HG02970 (cell line): ENCODE measurements at regions not wholly inside any gene's neighbourhood (a gene's known extent, or its start where the extent isn't known, plus 50 kb on each side); places are given as distances from the start of the nearest gene placed in this dataset.

Experiments used
- ATAC-seq: cut with Tn5 transposase; IDR thresholded peaks from one replicate; pipeline ENCODE4 v1.9.1; 2021; ENCODE audit warnings: mild to moderate bottlenecking, moderate library complexity, moderate number of reproducible peaks; ENCODE audit not compliant: unreplicated experiment, low FRiP score

DNA sequence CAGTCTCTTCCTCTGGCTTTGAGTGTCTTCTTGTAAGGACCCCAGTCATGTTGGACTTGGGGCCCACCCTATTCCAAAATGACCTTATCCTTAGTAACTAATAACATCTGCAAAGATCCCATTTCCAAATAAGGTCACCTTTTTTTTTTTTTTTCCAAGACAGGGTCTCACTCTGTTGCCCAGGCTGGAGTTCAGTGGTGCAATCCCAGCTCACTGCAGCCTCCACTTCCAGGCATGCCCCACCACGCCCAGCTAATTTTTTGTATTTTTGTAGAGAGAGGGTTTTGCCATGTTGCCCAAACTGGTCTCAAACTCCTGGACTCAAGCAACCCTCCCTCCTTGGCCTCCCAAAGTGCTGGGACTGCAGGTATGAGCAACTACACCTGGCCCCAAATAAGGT, 118.8 kb upstream of the GSE1 start:
- no peak for ATAC-seq

DNA sequence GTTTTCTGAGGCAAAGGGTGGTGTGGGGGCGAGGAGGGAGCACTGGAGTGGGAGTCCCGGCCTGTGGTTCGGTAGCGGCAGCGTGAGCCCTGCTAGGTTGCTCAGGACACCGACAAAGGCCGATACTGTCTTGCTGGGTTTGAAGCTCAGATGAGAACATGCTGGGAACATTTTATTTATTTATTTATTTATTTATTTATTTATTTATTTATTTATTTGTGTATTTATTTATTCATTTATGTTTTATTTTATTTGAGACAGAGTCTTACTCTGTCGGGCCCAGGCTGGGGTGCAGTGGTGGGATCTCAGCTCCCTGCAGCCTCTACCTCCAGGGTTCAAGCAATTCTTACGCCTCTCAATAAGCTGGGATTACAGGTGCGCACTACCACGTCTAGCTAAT, 117.9 kb upstream of the GSE1 start:
- no peak for ATAC-seq

DNA sequence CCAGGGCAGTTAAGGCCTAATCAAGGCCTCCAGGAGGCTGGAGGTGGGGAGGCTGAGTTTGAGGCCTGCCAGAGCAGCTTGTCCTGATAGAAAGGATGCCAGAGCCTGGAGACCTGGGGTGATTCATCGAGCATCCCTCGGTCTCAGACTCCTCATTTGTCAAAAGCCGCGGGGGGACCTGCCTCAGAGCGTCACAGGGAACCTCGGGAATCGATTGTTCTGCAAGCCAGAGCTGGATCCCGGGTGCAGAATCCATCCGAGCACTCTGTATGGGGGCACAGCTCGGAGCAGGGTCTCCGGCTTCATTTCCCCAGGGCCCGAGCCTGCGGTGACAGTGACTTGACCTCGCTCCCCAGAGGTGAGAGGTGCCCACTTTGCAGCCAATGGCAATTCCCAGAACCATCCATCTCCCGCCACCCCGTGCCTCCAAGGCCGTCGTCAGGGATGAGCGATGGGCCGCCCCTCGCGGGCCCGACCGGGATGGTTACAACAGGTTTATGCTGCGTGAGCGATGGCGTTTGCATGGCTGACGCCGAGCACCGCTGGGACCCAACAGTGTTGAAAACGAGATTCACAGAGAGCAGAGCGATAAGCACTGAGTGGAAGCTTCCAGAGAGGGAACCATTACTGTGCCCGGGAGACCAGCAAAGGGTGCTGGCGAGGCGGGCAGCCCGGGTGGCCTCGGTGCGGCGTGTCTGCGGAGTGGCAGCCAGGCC, 117.1 kb upstream of the GSE1 start:
- no peak for ATAC-seq

DNA sequence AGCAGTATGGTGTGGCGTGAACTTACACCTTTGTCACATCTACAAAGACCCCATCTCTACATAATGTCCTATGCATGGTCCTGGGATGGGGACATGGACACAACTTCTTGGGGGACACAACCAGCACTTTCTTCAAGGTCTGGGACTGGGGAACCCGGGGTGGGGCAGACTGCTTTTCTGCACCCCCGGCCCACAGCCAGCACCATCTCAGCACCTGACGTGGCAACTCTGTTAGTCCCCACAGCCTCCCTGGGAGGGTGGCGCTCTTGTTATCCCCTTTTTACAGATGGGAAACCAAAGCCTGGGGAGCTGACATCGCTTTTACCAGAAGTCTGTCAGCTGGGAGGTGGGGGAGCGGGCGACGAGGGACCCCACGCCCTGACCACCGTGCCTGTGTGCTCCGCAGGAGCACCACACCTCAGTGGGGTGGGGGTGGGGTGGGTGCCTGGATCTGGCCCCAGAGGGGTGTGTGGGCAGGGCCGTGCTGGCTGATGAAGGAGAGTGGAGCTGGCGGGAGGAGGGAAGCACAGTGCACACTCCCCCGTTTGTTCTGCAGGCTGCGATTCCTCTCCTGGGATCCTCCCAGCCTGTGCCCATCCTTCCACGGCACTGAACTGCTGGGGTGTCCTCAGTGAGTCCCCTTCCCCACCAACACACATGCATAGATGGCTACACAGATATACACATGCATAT, 115.4 kb upstream of the GSE1 start:
- no peak for ATAC-seq

DNA sequence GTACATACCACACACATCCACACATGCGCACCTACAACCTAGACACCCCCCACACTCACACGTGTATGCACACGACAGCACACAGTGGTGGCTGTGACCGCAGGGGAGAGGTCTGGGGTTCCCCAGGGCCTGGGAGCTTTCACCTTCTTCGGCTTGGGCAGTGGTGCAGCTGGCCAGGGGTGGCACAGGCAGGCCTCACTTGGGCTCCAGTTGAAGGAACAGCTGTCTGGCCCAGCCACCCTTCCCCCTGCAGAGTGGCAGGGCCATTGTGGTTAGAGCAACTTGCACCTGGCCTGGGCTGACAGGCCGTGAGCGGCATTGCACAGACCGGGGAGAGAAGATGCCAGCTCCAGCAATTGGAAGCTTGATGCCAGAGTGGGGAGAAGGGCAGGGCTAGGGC, 114.5 kb upstream of the GSE1 start:
- no peak for ATAC-seq

DNA sequence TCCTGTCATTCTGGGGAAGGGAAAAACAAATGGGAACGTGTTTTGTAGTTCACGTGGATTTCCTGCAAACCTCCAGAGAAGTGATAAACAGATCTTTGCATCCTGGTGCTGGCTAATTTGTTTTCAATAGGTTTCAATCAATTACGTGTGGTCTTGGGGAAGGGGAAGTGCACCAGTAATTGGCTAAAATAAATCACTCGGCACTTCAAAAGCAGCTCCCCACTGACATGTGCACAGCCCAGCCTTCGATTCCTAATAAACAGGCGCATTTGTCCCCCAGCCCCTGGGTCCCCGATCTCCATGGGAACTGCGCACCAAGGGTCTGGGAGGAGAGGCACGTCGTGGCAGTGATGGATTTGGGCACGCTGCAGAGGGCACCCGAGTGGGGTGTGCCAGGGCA, 112.9 kb upstream of the GSE1 start:
- no peak for ATAC-seq

DNA sequence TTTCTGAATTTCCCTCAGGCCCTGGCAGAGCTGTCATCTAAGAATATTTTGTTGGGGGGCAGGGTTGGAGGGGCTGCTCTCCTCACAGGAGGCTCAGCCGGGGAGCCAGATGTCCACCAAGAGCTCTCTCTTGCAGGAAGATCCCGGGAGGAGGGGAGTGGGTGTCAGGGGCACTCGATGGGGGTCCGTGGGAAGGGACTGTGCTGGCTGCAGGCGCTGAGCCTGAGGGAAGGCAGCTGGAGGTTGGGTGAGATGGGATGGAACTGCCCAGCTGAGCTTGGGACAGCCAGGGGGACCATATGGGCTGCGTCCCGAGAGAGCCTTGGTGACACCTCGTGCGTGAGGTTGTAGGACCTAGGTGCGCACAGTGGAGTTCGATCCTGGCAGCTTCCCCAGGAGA, 111.2 kb upstream of the GSE1 start:
- ATAC-seq = no peak

DNA sequence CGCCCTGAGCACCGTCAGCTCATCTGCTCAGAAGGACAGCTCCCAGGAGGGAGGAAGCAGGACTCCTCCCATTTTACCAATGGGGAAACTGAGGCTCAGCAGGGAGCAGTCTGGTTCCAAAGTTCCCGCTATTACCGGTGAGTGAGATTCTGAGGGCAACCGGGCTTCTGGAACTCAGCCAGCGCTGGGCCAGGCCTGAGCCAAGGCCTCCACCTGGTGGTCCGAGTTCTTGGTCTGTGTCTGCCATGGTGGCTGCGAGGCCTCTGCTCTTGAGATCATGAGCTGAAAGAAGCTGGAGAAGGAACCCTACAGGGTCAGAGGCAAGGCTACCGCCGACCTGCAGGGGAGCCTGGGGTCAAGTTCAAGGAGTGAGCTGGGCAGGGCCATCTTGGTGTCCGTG, 110.8 kb upstream of the GSE1 start:
- no peak for ATAC-seq

DNA sequence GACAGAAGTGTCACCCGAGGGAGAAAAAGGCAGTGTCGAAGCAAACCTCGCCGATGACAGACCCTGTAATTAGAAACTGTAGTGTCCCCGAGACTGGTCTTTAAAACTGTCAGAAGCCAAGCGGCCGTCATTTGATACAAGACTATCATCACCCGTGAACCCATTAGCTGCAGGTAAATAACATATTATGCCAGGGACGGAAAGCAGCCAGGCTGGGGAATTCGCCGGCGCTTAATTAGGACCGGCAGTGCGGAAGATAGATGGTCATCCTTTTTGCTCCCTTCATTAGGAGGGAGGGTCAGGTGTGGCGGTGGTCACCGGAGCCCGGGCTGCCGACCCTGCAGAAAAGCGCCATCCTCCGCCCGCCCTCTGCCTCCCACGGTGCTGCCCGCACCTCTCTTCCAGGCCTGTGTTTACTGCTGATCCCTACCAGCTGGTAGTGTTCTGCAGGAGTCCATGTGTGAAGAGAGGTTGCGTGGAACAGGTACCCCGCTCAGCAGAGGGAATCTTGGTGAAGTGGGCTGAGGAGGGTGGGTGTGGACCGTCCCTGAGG, 109.4 kb upstream of the GSE1 start:
- ATAC-seq = no peak

DNA sequence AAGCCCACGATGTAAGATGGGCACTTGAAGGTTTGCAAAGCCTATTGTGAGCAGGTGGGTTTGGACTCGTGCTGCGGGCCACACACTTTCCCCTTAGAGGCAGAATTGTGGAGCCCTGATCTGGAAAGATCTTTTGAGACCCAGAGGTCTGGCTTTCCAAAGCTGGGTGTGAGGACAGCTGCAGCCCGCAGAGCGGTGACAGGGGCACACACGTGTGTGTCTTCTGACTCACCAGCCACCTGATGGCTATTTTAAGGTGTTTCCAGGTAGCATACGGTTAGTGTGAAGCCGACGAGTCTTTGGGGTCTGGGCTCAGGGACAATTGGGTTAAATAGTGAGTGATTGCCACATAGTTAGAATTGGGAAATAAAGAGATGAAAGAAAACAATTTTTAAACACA, 108.9 kb upstream of the GSE1 start:
- no peak for ATAC-seq

DNA sequence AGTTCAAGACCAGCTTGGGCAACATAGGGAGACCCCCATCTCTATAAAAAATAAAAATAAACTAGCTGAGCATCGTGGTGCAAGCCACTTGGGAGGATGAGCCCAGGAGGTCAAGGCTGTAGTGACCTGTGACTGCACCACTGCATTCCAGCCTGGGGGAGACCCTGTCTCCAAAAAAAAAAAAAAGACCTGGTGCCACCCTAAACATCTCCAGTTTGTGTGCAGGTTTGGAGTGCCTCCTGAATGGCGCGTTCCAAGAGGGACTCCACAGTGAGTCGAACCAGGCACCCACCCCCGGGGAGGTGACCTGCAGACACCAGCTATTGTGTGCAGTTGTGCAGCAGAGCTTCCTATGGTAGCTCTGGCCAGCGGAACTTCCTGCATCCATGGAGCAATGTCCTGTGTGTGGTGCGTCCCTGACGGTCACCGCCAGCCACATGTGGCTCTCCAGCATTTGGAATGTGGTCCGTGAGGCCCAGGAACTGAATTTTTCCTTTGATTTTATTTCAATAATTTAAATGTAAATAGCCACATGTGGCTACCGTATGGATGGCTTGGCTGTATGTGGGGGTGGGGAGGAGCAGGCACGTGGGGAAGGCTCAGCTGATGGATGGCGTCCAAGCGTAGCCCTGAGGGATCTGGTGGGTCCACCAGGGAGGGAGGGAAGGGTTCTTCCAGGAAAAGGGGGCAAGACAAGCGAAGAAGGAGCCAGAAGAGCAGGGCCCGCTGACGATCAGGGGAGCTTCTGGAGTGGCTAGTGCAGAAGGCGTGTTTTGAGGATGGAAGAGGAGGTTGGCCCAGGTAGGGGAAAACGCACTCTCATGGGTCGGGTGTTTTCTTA, 107.1 kb upstream of the GSE1 start:
- ATAC-seq = no peak

DNA sequence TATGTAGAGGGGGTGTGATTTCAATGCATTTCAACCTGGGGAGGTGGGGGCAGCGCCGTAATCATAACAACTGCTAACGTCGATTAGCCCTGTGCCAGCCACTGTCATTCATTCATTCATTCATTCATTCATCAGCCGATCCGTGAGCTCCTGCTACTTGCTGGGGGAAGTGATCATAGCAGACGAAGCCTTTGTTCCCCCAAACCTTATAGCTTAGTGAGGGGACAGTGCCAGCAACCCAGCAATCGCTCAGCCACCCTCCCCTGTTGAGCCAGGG, 106.5 kb upstream of the GSE1 start:
- ATAC-seq = no peak

DNA sequence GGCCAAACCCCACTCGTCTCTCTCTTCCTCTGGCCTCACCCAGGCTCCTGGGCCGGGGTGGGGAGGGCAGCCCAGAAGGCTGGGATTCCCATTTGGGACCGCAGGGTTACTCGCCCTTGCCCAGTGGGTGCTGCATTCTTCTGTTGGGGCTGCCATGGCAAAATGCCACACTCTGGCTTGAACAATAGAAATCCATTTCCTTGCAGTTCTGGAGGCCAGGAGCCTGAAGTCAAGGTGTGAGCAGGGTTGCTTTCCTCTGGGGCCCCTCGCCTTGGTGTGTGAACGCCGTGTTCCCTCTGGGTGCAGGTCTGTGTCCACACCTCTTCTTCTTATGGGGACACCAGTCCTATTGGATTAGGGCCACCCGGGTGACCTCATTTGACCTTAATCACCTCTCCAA, 105.8 kb upstream of the GSE1 start:
- no peak for ATAC-seq

DNA sequence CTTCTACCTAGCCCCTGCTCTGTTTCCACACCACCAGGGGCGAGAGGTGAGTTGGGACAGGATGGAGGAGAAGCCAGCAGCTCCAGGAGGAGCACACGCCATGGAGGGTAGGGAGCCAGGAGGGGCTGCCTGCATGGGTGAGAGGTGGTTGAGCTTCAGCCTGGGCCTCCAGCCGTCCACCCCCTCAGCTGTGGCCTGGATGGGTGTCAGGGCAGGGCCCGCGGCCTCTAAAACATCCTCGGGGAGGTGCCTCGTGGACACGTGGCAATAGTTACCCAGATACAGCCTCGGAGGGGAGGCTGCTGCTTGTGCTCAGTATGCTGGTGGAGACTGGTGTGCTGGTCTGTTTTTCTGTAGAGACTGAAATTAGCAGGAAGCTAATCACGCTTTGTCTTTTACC, 104.7 kb upstream of the GSE1 start:
- no peak for ATAC-seq

DNA sequence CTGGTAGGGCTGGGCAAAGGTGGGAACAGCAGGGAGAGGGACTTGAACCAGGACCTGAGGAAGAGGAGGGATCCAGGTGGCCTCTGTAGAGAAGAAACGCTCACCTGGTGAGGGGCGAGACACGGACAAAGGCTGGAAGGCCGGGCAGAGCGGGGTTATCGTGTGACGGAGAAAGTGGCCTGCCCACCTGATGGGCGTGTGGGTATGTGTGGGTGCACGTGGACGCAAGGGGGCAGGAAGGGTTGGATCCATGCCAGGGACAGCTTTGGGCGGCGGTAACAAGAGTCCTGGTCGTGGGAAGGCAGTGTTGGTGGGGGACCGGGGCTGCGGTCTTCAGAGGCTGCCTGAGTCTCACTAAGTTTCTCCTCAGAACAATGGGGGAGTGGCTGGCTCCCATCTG, 104.1 kb upstream of the GSE1 start:
- ATAC-seq = no peak

DNA sequence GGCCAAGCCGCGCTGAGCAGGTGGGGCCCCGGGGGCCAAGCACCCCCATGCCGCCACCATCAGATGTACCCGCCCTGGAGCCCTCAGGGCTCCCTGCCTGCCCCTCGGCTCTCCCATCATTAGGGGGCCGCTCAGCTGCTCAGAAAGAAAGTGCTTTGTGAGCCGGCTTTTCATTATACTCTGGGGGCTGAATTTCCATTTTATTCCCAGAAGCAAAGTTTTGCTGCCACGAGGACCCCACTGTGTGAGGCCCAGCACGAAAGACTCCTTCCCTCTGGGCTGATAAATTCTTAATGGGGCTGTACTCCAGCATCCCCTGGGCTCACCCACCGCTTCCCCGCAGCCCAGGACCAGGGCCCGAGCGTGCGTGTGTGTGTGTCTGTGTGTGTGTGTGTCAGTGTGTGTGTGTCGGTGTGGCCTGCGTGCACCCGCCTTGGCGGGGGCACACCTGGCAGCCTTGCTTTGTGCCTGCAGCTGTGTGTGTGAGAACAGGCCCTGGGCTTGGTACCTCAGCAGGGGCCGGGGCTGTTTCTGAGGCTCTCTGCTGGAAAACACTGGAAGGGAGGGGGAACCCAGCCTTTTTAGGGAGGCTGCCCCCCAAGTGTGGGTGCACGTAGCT, 103.0 kb upstream of the GSE1 start:
- no peak for ATAC-seq

DNA sequence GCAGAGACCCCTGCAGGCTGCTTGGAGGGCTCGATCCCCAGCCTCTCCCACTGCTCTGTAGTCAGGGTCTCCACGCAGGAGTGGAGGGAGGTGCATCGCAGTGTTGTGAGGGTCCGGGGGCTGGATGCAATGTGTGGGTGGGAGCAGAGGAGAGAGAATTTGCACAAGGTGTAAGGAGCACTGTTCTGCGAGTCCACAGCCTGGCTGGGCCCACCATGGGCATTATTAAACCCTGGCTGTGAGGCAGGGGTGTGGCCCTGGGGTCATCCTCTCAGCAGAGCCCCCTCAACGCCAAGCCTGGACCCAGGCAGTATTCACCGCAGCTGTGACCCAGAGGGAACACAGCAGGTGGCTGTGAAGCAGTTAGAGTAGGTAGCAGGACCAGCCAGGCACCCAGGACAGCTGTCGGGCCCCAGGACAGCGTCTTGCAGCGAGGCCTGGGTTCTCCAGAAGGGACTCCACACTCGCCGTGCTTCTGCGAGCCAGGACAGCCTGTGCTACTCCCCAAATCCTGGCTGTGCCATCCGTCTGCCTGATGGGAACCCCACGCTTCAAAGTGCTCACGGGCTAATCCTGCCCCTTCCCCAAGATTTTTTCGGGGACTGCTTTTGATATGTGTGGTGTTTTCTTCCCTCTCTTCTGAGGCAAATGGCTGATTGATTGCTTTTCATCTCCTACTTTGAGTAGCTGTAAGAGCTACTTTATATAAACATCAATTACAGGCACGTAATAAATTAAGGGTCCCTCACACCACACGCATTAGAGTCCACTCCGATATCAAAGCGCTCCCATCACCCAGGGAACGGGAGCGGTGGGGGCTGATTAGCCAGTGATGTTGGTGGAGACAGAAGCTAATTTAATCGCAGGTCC, 100.9 kb upstream of the GSE1 start:
- ATAC-seq = no peak

DNA sequence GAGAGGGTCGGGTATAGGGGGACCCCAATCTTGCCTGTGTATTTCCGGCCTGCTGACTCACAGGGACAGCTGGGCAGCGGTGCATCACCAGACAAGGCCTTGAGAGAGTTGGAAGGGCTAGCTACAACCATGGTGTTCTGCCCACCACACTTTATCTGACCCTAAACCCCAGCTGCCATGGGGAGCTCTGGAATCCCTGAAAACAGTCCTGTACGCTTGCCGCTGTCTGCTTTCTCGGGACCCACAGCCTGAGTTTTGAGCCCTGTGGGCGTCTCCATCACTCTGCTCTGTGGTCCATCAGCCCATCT, 100.4 kb upstream of the GSE1 start:
- ATAC-seq = no peak

DNA sequence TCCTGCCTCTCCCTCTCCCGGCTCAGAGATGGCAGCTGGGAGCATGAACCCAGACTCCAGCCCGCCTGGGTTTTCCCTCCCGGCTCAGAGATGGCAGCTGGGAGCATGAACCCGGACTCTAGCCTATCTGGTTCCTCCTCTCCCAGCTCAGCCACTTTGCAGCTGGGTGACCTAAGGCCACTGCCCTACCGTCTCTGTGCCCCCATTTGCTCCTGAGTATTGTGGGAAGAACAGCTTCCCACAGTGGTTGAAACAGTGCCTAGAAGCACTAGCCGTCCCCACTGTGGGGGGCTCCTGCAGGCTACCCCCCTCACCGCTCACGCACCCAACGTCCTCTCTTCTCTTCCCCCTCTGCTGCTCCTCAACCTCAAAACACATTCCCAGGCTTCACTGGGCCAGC, 99.9 kb upstream of the GSE1 start:
- ATAC-seq = no peak

DNA sequence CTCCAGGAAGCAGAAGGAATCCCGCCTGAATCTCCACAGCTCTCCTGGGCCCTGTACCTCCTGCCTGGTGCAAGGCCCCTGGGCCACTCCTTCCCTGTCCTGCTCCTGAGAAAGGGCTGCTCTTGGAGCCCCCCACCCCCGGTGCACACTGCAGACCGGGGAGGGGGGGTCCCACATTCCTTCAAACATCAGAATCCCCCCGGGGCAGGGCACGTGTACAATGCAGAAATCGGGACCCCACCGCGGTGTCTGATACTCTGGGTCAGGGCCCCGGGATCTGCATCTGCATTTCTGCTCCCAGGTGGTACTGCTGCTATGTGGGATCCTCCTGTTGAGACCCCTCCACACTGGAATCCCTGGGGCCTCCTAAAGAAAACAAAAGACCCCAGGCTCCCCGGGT, 99.5 kb upstream of the GSE1 start:
- no peak for ATAC-seq

DNA sequence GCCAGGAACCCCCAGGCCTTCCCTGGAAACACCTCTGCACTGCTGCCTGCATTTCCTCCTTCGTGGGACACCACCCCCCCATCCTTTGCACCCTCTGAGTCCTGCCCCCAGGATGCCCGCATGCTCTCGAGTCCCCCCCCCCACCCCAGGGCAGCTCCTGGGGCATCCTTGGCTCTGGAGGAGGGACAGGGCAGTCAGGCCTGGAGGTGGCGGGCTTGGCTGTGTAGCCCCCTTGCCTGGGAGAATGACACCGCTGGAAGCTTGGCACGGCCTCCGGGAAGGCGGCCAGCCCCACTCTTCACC, 98.9 kb upstream of the GSE1 start:
- ATAC-seq = no peak
